Astrocyte of the hippocampus (primary cell): ENCODE measurements at regions not wholly inside any gene's neighbourhood (a gene's known extent, or its start where the extent isn't known, plus 50 kb on each side); places are given as distances from the start of the nearest gene placed in this dataset.

ENCODE experiments used
- DNase-seq: peaks from one replicate; pipeline ENCODE4 v3.0.0; 2011; ENCODE audit warnings: low read depth, low spot score

DNA sequence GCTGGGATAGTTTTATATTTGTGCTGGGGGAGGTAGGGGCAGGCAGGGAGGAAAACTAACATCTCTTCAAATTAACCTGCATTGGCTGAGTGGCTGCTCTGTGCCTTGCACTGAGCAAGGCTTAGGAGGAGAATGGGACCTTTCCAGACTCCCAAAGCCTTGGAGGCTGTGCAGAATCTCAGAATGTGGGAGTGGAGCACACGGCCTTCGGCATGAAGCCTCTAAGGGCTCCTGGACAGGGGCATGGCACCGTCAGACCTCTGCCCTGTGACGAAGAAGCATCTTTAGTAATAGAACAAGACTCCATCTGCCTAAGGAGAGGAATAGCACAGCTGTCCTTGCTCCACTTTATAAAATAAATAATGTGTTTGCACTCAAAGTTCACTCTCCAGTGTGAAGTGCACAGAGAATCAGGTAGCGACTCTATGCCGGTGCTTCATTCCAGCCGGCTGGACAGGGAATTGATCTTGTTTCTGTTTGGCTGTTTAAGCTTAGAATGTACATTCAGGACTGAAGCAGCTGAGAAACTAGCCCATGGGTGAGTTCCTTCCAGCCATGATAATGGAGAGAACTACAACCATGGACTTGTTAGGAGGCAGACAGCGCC lies 228.5 kb upstream of the ADAMTS9 start:
- DNase-seq: no peak

- no peak for DNase-seq
These were observed 228.0 kb upstream of the ADAMTS9 start for GRCh38 chr3:64915778-64916177.

- DNase-seq: no peak
These were observed 225.7 kb upstream of the ADAMTS9 start for GRCh38 chr3:64913515-64913914.

DNA sequence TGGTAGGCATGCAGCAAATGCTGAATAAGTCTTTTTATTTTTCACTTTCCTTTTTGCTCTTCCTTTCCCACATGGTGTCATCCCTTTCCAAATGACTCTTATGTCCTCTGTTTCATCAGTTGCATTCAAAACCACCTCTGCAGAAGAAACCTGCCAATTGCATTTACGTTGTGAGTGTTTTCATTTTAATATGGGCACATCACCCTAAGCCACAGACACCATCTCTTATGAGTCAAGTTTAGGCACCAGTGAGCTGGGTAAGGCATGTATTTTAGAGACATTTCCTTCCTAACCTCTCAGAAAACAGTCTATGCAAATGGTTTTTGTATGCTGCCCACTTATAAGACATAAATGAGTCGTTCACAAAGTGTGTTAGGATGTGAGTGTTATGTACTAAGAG lies 223.3 kb upstream of the ADAMTS9 start:
- DNase-seq: no peak

DNA sequence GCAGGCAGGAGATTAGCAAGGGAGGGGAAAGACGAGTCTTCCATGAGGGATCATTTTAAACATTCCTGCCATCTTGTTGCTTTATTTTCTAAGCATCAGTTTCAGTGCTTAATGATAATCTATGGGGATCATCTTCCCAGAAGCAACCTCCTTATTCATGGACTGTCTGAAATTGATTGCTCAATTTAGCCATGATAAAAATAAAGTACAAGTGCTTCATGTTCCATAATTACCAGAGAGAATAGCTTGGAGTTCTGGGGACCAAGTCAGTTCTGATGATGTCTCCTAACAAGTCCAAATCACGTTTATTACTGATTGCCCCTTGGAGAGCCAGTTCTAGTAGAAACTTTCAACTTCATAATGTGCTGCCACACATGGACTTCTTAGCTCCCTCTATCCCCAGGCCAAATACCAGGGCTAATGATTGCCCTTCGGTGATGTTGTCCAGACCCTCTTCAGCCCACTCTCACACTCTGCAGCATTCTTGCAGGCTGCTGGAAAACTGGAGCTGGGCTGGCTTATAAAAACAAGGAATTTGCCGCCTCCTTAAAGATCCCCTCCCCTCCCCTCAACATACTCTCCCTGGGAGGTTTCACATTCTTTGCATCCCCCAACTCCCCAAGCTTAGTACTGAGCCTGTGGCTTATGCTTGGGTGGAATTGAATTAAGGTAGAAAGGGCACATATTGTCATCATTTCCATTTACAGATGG lies 222.1 kb upstream of the ADAMTS9 start:
- DNase-seq: peak; percentile 45

- DNase-seq: no peak
These were observed 221.2 kb upstream of the ADAMTS9 start for GRCh38 chr3:64909011-64909410.

GRCh38 chr3:64908251-64908685 lies 220.5 kb upstream of the ADAMTS9 start:
- peak; percentile 45 for DNase-seq

DNA sequence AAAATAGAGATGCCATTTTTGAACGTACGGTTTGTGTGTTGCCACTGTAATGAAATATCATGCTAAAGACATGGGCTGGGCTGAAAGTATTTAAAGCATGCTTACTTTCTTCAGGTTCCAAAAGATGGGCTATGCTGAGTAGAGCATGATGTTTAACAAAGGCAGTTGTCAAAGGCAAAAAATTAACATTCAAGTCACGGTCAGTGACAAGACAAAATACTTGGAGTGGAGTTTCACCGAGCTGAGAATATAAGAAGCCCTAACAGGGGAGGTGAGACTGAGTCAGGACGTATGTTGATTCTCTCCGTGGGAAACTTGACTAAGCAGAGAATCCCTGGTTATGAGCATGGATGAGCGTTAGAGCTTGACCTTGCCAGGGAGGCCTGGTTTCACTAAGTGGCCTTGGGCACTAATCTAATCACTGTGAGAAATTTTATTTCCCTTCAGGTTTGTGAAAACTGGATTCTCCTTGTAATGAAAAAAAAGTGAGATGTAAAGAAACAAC lies 218.2 kb upstream of the ADAMTS9 start:
- no peak for DNase-seq

- peak; percentile 18 for DNase-seq
These were observed 215.2 kb upstream of the ADAMTS9 start for GRCh38 chr3:64903006-64903405.

- DNase-seq: no peak
These were observed 214.3 kb upstream of the ADAMTS9 start for GRCh38 chr3:64901986-64902516.

DNA sequence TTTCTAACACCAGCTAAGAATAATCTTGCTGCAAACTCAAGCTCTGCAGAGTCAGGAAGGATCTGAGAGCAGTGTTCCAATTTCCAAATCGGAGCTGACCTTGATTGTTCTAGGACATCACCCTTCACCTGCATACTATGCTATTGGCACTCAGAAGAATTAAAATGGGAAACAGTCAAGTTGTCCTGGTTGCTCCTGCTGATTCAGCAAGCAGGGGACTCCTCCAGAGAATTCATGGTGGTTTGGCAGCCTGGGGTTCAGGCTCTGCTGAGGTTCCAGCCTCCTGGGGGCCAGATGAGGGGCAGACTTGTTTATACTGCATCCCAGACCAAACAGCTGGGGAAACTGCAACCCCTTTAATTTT lies 213.7 kb upstream of the ADAMTS9 start:
- peak; percentile 19 for DNase-seq

- peak; percentile 20 for DNase-seq
These were observed 213.1 kb upstream of the ADAMTS9 start for GRCh38 chr3:64900617-64901521.

DNA sequence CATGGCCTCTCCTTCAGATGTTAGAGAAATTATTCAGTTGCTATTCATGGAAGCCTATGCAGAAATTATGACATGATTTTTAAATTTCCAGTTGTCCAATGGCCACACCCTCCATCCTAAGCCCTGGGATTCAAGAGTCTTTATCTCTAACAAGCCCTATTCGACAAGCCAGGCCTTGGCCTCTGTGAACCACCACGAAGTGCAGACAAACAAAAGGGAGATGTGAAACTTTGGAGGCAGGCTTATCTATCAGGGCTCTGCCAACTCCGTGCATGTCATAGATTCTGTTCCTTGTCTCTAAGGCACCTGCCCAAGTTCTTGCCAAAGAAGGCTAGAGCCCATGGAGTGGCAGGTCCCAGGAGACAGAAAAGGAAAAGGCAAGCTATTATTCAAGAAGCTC lies 212.4 kb upstream of the ADAMTS9 start:
- DNase-seq: no peak

DNA sequence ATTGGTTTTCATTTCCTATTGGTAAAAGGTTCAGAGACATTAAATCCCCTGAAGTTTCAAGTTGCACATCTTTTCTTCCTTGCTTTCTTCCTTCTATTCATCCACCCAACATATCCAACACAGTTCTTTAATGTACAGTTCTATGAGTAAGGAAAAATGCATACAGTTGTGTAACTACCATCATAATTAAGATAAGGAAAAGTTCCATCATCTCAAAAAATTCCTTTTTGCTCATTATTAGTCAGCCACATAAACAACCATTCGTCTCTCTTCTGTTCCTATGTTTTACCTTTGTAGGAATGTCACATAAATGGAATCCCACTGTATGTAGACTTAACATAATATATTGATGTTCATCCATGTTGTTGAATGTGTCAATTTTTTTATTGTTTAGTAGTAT lies 211.1 kb upstream of the ADAMTS9 start:
- no peak for DNase-seq

- DNase-seq: no peak
These were observed 208.4 kb upstream of the ADAMTS9 start for GRCh38 chr3:64895991-64896895.

GRCh38 chr3:64895106-64895990 lies 207.5 kb upstream of the ADAMTS9 start:
- no peak for DNase-seq

DNA sequence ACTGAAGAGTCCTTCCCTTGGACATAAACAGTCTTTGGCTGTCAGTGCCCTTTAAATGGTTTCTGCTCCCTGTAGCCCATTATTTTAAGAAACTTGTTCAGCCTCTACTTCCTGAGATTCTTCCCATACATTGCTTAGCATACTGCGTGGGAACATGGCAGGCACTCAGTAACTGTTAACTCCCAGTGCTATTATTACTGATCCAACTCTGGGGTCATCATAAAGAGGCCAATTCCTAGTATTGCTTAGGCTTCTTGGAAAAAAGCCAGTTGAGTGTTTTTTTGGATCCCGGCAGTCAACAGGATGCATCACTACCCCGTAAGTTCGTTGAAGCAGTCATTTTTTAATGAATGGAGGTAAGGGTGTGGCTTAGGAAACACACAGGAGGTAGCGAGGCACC lies 206.2 kb upstream of the ADAMTS9 start:
- DNase-seq: no peak

DNA sequence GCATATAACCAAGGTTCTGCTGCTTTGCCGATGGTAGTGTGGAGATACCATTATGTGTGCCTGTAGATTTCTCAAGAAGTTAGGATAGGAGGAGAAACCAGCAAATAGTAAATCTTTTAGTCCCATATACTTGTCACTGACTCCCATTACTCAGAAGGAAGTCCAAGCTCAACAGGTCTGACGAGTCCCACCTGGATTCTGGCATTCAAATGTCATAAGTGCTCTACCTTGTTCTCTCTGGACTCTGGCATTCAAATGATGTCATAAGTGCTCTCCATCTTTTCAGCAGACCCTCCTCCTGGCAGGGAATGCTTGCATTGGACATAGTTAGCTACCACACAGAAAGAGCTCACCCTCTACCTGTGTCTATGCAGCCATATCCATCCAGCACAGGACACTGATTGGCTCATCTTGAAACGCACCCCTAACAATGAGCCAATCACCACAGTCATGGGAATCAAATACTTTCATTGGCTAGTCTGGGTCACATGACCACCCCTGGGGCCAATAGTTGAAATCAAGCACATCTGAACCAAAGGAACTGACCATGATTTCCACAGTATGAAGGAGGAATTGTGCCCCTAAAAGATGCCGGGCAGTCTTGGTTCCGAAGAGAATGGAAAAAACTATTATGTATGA lies 205.0 kb upstream of the ADAMTS9 start:
- DNase-seq: no peak

DNA sequence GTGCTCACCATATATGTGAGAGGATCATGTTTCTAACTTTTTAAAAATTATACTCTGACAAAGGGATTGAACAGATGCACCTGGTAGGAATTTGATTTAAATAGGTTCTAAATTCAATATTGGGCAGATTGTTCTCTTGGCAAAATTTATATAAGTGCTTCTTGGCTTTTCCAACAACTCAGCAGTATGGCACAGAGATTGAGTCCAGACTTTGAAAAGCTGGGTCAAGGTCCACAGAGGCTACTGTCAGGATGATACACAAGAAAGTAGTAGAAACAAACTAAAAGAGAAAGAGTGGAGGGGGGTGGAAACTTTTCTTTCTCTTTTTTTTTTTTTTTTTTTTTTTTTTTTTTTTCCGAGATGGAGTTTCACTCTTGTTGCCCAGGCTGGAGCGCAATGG lies 203.2 kb upstream of the ADAMTS9 start:
- DNase-seq: no peak

DNA sequence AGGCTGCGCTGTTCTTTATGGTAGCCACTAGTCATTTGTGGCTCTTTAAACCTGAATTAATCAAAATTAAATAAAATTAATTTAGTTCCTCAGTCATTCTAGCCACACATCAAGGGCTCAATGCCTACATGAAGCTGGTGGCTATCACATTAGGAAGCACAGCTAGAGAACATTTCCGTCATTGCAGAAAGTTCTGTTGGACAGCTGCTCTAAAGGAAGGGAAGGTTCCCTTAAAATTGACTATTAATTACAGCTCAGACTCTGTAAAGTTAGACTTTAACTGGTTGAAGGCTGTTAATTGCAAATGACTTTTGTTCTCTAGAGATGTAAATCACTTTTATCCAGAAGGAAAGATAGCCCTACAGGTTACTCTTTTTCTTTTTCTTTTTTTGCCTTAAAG lies 202.7 kb upstream of the ADAMTS9 start:
- no peak for DNase-seq
